ENCODE measurements at regions not wholly inside any gene's neighbourhood (a gene's known extent, or its start where the extent isn't known, plus 50 kb on each side); places are given as distances from the start of the nearest gene placed in this dataset.

DNA sequence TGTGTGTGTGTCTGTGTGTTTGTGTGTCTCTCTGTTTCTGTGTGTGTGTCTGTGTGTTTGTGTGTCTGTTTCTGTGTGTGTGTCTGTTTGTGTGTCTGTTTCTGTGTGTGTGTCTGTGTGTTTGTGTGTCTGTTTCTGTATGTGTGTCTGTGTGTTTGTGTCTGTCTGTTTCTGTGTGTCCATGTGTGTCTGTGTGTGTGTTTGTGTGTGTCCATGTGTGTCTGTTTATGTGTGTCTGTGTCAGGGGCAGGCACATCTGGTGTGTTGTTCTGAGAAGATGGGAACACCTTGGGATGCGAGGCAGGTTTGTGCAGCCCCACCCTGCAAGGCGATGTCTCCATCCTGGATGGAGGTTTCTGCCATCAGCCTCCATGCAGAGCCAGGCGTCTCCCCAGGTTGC lies 275.8 kb upstream of the SOX1 start:
- CTCF ChIA-PET: no interaction called here
- Histone ChIP-seq H3K4me3 (replicated peaks in 1 of 2; ENCODE audit: low read depth in 1 of 2, low read length in 2 of 2) (no peak overlapping the region), H3K4me2 (ENCODE audit: low read length) (no peak overlapping the region), H3K79me2 (ENCODE audit: insufficient read depth, low read length) (no peaks in the 10 kb centered on the region), H3K27me3 (ENCODE audit: insufficient read depth, low read length) (0 out of 2 replicates have a peak, but pooled peaks cover 4% of the 10 kb centered on the region), H3K9me2 (ENCODE audit: insufficient read depth) (no peaks in the 10 kb centered on the region), H3K9me3 (ENCODE audit: control insufficient read depth in 1 of 2, insufficient read depth in 1 of 2, low read depth in 1 of 2, low read length in 2 of 2) (no peaks in the 10 kb centered on the region), H3K4me1 (ENCODE audit: control insufficient read depth in 1 of 2, insufficient read depth in 2 of 2, low read length in 2 of 2) (no peaks in the 10 kb centered on the region), H2AFZ (ENCODE audit: low read depth, low read length, poor library complexity, severe bottlenecking) (no peak overlapping the region), H3K9ac (ENCODE audit: low read length) (no peak overlapping the region), H4K20me1 (ENCODE audit: insufficient read depth) (no peaks in the 10 kb centered on the region), H3K27ac (ENCODE audit: low read depth, low read length) (no peak overlapping the region), H3K36me3 (ENCODE audit: control insufficient read depth in 1 of 2, insufficient read depth in 2 of 2, low read length in 2 of 2) (no peaks in the 10 kb centered on the region)
- BruUV-seq (replicated peaks): no TSS peak
- TF ChIP-seq POLR2AphosphoS5 (IDR thresholded peaks at IDR 0.05; ENCODE audit: low read depth, low read length): no peak
- TF ChIP-seq, protein P1, sequence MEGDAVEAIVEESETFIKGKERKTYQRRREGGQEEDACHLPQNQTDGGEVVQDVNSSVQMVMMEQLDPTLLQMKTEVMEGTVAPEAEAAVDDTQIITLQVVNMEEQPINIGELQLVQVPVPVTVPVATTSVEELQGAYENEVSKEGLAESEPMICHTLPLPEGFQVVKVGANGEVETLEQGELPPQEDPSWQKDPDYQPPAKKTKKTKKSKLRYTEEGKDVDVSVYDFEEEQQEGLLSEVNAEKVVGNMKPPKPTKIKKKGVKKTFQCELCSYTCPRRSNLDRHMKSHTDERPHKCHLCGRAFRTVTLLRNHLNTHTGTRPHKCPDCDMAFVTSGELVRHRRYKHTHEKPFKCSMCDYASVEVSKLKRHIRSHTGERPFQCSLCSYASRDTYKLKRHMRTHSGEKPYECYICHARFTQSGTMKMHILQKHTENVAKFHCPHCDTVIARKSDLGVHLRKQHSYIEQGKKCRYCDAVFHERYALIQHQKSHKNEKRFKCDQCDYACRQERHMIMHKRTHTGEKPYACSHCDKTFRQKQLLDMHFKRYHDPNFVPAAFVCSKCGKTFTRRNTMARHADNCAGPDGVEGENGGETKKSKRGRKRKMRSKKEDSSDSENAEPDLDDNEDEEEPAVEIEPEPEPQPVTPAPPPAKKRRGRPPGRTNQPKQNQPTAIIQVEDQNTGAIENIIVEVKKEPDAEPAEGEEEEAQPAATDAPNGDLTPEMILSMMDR (IDR thresholded peaks at IDR 0.05 in 2 of 3, conservative IDR thresholded peaks at IDR 0.05 in 1 of 3; ENCODE audit: borderline replicate concordance in 1 of 3, insufficient read depth in 1 of 3, low read depth in 2 of 3, low read length in 2 of 3): no peak
- TF ChIP-seq EGR1 (IDR thresholded peaks at IDR 0.05; ENCODE audit: low read depth): no peak
- TF ChIP-seq, protein P2, sequence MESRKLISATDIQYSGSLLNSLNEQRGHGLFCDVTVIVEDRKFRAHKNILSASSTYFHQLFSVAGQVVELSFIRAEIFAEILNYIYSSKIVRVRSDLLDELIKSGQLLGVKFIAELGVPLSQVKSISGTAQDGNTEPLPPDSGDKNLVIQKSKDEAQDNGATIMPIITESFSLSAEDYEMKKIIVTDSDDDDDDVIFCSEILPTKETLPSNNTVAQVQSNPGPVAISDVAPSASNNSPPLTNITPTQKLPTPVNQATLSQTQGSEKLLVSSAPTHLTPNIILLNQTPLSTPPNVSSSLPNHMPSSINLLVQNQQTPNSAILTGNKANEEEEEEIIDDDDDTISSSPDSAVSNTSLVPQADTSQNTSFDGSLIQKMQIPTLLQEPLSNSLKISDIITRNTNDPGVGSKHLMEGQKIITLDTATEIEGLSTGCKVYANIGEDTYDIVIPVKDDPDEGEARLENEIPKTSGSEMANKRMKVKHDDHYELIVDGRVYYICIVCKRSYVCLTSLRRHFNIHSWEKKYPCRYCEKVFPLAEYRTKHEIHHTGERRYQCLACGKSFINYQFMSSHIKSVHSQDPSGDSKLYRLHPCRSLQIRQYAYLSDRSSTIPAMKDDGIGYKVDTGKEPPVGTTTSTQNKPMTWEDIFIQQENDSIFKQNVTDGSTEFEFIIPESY (IDR thresholded peaks at IDR 0.05; ENCODE audit: extremely low read depth, insufficient replicate concordance, low read length): no peak
- TF ChIP-seq CBX3 (IDR thresholded peaks at IDR 0.05; ENCODE audit: low read depth): no peak
- no peak for TF ChIP-seq EZH2phosphoT487 (IDR thresholded peaks at IDR 0.05; ENCODE audit: borderline replicate concordance)
- TF ChIP-seq, protein P3, sequence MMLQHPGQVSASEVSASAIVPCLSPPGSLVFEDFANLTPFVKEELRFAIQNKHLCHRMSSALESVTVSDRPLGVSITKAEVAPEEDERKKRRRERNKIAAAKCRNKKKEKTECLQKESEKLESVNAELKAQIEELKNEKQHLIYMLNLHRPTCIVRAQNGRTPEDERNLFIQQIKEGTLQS (IDR thresholded peaks at IDR 0.05): no peak
- no peak for TF ChIP-seq SP1 (IDR thresholded peaks at IDR 0.05; ENCODE audit: low read depth)
- TF ChIP-seq YY1 (IDR thresholded peaks at IDR 0.05; ENCODE audit: extremely low read depth, insufficient replicate concordance, low read depth, low read length): no peak
- TF ChIP-seq ELF1 (IDR thresholded peaks at IDR 0.05; ENCODE audit: borderline replicate concordance, low read depth): no peak
- TF ChIP-seq ZNF274 (IDR thresholded peaks at IDR 0.05; ENCODE audit: low read depth, low read length): no peak
- TF ChIP-seq, protein P4, sequence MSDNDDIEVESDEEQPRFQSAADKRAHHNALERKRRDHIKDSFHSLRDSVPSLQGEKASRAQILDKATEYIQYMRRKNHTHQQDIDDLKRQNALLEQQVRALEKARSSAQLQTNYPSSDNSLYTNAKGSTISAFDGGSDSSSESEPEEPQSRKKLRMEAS (IDR thresholded peaks at IDR 0.05): no peak
- no peak for TF ChIP-seq ZFX (IDR thresholded peaks at IDR 0.05)
- no peak for TF ChIP-seq EZH2 (IDR thresholded peaks at IDR 0.05)
- TF ChIP-seq JUND (IDR thresholded peaks at IDR 0.05): no peak
- TF ChIP-seq SRF (IDR thresholded peaks at IDR 0.05; ENCODE audit: low read depth): no peak
- POLR2A ChIA-PET: no interaction called here
- RAD21 ChIA-PET (ENCODE audit: low non-redundant PET in 1 of 2, low total read pairs in 2 of 2, uncharacterized antibody in 2 of 2, unreplicated experiment in 2 of 2): no interaction called here
- DNase-seq (ENCODE audit: low read depth, low spot score) (no peak), ATAC-seq (no peak)
- intact Hi-C loops (cut with micrococcal nuclease): no loop called here
